Fibroblast of skin of right biceps (primary cell): ENCODE measurements at regions not wholly inside any gene's neighbourhood (a gene's known extent, or its start where the extent isn't known, plus 50 kb on each side); places are given as distances from the start of the nearest gene placed in this dataset.

Experiments
- DNase-seq: peaks from one replicate; pipeline ENCODE4 v3.0.0-alpha.2; 2013

- no peak for DNase-seq
Observed at GRCh38 chrX:138298268-138298667, 413.2 kb downstream of the FGF13 start.

GRCh38 chrX:138345801-138346200 is 365.7 kb downstream of the FGF13 start:
- DNase-seq = no peak

- no peak for DNase-seq
Observed at GRCh38 chrX:138349351-138349750, 362.2 kb downstream of the FGF13 start.

GRCh38 chrX:138378876-138379275 is 332.6 kb downstream of the FGF13 start:
- no peak for DNase-seq

- DNase-seq = no peak
Observed at GRCh38 chrX:138408101-138408500, 303.4 kb downstream of the FGF13 start.

- DNase-seq = no peak
Observed at GRCh38 chrX:138411048-138411447, 300.5 kb downstream of the FGF13 start.
